ENCODE measurements at regions not wholly inside any gene's neighbourhood (a gene's known extent, or its start where the extent isn't known, plus 50 kb on each side); places are given as distances from the start of the nearest gene placed in this dataset.

- no peak for TF ChIP-seq CTCF (IDR thresholded peaks at IDR 0.05)
- TF ChIP-seq POLR2A (IDR thresholded peaks at IDR 0.05), result no peak
These were observed 829.5 kb downstream of the TLE4 start for GRCh38 chr9:80401243-80401642.
